ENCODE measurements at regions not wholly inside any gene's neighbourhood (a gene's known extent, or its start where the extent isn't known, plus 50 kb on each side); places are given as distances from the start of the nearest gene placed in this dataset.
"Not testable (repeated sequence)": the region's sequence is repeated elsewhere in the genome, so short reads cannot be mapped to it uniquely, and the experiment has no call there.

DNA sequence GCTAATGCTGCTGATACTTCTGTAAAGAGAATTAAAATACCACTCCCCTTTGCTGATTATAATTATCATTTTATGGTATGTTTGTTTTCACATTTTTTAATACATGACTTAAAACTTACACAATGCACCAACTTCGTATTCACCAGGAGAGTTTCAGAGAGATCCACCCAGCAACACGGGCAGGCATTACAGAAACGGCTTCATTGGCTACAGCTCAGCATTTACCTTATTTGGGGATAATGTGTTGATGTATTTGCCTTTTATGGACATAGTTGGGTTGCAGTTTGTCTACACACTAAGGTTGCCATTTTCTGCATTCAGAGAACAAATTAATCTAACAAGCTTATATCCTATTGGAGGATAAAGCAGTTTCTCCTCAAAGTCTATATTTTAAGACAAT is 423.6 kb downstream of the PRDM9 start:
- no peak for DNase-seq (ENCODE audit: extremely low read depth, low read depth)
- TF ChIP-seq, protein P1, sequence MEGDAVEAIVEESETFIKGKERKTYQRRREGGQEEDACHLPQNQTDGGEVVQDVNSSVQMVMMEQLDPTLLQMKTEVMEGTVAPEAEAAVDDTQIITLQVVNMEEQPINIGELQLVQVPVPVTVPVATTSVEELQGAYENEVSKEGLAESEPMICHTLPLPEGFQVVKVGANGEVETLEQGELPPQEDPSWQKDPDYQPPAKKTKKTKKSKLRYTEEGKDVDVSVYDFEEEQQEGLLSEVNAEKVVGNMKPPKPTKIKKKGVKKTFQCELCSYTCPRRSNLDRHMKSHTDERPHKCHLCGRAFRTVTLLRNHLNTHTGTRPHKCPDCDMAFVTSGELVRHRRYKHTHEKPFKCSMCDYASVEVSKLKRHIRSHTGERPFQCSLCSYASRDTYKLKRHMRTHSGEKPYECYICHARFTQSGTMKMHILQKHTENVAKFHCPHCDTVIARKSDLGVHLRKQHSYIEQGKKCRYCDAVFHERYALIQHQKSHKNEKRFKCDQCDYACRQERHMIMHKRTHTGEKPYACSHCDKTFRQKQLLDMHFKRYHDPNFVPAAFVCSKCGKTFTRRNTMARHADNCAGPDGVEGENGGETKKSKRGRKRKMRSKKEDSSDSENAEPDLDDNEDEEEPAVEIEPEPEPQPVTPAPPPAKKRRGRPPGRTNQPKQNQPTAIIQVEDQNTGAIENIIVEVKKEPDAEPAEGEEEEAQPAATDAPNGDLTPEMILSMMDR (IDR thresholded peaks at IDR 0.05; ENCODE audit: low read depth, low read length): no peak

DNA sequence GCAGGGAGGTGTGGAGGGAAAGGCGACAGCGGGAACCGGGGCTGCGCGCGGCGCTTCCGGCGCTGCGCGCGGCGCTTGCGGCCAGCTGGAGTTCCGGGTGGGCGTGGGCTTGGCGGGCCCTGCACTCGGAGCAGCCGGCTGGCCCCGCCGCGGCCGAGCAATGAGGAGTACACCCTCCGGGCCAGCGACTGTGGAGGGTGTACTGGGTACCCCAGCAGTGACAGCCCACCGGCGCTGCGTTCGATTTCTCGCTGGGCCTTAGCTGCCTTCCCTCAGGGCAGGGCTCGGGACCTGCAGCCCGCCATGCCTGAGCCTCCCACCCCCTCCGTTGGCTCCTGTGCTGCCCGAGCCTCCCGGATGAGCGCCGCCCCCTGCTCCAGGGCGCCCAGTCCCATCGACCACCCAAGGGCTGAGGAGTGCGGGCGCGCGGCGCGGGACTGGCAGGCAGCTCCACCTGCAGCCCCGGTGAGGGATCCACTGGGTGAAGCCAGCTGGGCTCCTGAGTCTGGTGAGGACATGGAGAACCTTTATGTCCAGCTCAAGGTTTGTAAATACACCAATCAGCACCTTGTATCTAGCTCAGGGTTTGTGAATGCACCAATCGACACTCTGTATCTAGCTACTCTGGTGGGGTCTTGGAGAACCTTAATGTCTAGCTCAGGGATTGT is 444.0 kb downstream of the PRDM9 start:
- not testable (repeated sequence) for DNase-seq (ENCODE audit: extremely low read depth, low read depth)

DNA sequence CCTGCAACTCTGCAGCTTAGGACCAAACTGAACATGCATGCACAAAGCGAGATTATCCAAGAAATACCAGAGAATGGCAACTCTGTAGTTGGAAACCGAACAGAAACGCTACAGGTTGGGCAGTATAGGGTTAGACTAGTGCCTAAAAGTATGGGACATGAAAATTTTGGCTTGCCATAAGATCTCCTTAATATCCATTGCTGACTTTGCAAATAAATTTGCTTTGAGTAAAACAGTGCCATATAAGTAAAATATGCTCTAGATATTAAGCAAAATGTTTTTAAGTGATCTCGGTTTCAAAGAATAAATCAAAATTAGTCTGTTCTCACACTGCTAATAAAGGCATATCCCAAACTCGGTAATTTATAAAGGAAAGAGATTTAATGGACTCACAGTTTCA is 456.0 kb downstream of the PRDM9 start:
- DNase-seq (ENCODE audit: extremely low read depth, low read depth): no peak
- TF ChIP-seq, protein P1 (IDR thresholded peaks at IDR 0.05; ENCODE audit: low read depth, low read length): no peak

DNA sequence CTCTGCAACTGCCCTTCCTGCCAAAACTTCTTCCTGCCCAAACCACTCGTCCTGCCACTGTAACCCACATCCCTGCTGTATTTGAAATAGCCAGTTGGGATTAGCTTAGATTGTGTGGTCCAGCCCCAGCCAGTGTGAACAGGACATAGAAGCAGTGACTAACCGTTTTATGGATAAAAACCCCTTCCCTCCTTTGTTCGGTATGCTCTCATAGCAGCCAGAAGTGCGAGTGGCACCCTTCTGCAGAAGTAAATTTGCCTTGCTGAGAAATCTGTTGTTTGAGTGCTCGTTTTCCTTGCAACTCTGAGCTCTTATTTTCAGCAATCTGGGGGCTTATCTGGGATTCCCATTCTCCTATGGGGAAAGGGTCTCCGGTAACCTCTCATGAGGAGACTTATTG is 470.0 kb downstream of the PRDM9 start:
- DNase-seq (ENCODE audit: extremely low read depth, low read depth): no peak
- TF ChIP-seq, protein P1 (IDR thresholded peaks at IDR 0.05; ENCODE audit: low read depth, low read length): no peak

DNA sequence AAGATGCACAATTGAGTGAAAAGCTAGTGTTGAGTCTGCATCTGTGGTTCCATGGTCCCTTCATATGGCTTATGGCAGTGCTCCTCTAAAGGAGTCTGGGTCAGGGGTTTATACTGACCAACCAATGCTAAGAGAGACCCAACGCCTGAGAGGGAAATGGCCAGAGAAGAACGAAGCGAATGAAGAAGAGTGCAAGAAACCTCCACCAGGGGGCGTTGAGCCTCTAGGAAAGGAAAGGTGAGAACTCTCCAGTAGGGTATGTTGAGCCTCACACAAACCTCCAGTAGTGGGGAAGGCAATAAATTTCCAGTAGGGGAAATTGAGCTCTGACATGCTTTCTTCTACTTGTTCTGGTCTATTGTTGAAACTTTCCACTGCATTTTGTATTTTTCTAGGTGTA is 470.6 kb downstream of the PRDM9 start:
- TF ChIP-seq, protein P1 (IDR thresholded peaks at IDR 0.05; ENCODE audit: low read depth, low read length): no peak; the same call in 1 of the 2 replicates
- no peak for DNase-seq (ENCODE audit: extremely low read depth, low read depth)

DNA sequence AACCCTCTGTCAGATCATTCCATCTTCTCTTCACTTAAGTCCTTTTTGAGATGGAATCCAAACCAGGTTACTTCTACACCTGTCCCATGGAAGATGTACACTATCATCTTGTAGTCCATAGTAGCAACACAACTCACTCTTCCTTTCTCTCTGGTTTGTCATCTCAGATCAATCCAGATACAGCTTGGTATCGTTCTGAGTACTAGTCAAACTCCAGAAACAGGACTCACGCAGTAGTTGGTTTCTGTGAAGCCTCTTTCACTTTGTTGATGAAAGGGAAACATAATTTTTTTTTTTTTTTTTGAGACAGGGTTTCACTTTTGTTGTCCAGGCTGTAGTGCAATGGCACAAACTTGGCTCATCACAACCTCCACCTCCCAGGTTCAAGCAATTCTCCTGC is 484.0 kb downstream of the PRDM9 start:
- TF ChIP-seq, protein P1 (IDR thresholded peaks at IDR 0.05; ENCODE audit: low read depth, low read length): no peak
- DNase-seq (ENCODE audit: extremely low read depth, low read depth): no peak

DNA sequence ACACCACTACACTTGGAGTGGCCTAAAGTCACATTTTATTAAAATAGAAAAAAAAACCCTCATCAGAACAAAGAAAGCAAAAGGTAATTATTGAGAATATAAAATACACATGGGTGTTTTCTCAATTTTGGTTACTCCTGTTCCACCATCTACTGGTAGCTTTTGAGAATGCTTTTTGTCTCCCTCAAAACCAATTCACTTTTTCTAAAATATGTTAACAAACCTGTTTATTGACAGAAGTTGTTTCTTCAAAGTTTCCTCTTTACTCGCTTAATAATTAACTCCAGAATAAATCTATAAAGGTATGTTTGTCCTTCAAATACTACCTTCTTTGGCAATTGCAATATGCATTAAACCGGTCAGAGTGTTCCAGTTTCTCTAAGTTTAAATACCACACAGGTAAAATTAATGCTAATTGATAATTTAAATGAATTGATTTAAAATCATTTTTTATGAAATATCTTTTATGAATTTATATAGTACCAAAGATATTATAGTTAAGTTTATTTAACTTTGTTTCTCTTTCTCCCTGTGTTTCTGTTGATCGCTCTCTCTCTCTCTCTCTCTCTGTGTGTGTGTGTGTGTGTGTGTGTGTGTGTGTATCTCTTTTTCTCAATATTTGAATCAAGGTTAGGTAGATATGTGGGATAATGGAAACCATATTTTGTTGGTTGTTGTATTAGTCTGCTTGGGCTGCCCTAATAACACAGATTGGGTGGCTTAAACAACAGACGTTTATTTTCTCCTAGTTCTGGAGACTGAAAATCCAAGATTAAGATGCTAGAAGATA is 487.4 kb downstream of the PRDM9 start:
- DNase-seq (ENCODE audit: extremely low read depth, low read depth): no peak
- TF ChIP-seq, protein P1 (IDR thresholded peaks at IDR 0.05; ENCODE audit: low read depth, low read length): no peak

Data from AG09319 (cell line).